NCI-H460 (cell line): ENCODE measurements at regions not wholly inside any gene's neighbourhood (a gene's known extent, or its start where the extent isn't known, plus 50 kb on each side); places are given as distances from the start of the nearest gene placed in this dataset.

Experiments
- small RNA-seq, 2 experiments: library from RNA; depleted of rRNA; stranded (forward); fragments of <200 nt; gene quantifications; one replicate each; pipeline ENCODE3, GENCODE V24; 2014

Small RNA genes lying in the stretch of these regions (small RNA-seq; reads per million reads assigned to genes)
- gene RNU5E-7P, result 0 to 0.29 reads per million in 2 experiments
